HG03097 (cell line): ENCODE measurements at regions not wholly inside any gene's neighbourhood (a gene's known extent, or its start where the extent isn't known, plus 50 kb on each side); places are given as distances from the start of the nearest gene placed in this dataset.
"Not testable (repeated sequence)": the region's sequence is repeated elsewhere in the genome, so short reads cannot be mapped to it uniquely, and the experiment has no call there.

Source experiments
- ATAC-seq: cut with Tn5 transposase; IDR thresholded peaks from one replicate; pipeline ENCODE4 v1.9.1; 2021; ENCODE audit not compliant: unreplicated experiment, low FRiP score

DNA sequence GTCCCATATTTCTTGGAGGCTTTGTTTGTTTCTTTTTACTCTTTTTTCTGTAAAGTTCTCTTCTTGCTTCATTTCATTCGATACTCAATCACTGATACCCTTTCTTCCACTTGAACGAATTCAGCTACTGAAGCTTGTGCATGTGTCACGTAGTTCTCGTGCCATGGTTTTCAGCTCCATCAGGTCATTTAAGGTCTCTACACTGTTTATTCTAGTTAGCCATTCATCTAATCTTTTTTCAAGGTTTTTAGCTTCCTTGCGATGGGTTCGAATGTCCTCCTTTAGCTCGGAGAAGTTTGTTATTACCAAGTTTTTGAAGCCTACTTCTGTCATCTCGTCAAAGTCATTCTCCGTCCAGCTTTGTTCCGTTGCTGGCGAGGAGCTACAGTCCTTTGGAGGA, 55.6 kb upstream of the CRYM start:
- ATAC-seq, result not testable (repeated sequence)
